Natural killer cell (primary cell): ENCODE measurements at regions not wholly inside any gene's neighbourhood (a gene's known extent, or its start where the extent isn't known, plus 50 kb on each side); places are given as distances from the start of the nearest gene placed in this dataset.

Experiments used
- ATAC-seq, 3 donors: fragments of 150-1000 bp in 2 of 3; fragments of 200-7000 bp in 1 of 3; cut with Tn5 transposase; 1 replicate in 1 of 3; 2 replicates in 2 of 3; pipeline ENCODE4 v1.10.0; 2021; ENCODE audit warnings: mild to moderate bottlenecking in 2 of 3, moderate library complexity in 2 of 3
- DNase-seq, 2 donors: peaks; one replicate each; pipeline versions ENCODE4 v3.0.0 to v3.0.0-alpha.2; 2013 to 2021; ENCODE audit warnings: mixed read lengths in 1 of 2
- H3K27ac ChIP-seq: one replicate; pipeline ENCODE4 v1.5.1; 2013; ENCODE audit warnings: mild to moderate bottlenecking, low read length
- H3K27me3 ChIP-seq: one replicate; pipeline ENCODE4 v1.6.1; 2013; ENCODE audit warnings: low read length; ENCODE audit not compliant: control insufficient read depth, insufficient read depth
- H3K36me3 ChIP-seq: one replicate; pipeline ENCODE4 v1.6.1; 2013; ENCODE audit warnings: low read length; ENCODE audit not compliant: control insufficient read depth, insufficient read depth
- H3K4me1 ChIP-seq: one replicate; pipeline ENCODE4 v1.6.1; 2013; ENCODE audit warnings: low read length; ENCODE audit not compliant: control insufficient read depth, insufficient read depth
- H3K4me3 ChIP-seq: one replicate; pipeline ENCODE4 v1.5.1; 2013; ENCODE audit warnings: low read length
- H3K9me3 ChIP-seq: one replicate; pipeline ENCODE4 v1.6.1; 2013; ENCODE audit warnings: low read length; ENCODE audit not compliant: control insufficient read depth, insufficient read depth
- H3K27ac Mint-ChIP-seq, 2 donors: one replicate each; pipeline ENCODE4 v1.8.0; 2022; ENCODE audit warnings: mild to moderate bottlenecking in 2 of 2, mixed read lengths in 2 of 2, moderate library complexity in 1 of 2
- H3K27me3 Mint-ChIP-seq, 2 donors: one replicate each; pipeline ENCODE4 v1.8.0; 2022; ENCODE audit warnings: low read depth in 2 of 2, mixed read lengths in 2 of 2
- H3K36me3 Mint-ChIP-seq: one replicate; pipeline ENCODE4 v1.8.0; 2022; ENCODE audit warnings: mixed read lengths
- H3K4me1 Mint-ChIP-seq, 2 donors: one replicate each; pipeline ENCODE4 v1.8.0; 2022; ENCODE audit warnings: mixed read lengths in 2 of 2
- H3K4me3 Mint-ChIP-seq: one replicate; pipeline ENCODE4 v1.8.0; 2022; ENCODE audit warnings: mild to moderate bottlenecking, moderate library complexity, mixed read lengths
- H3K9me3 Mint-ChIP-seq, 2 donors: one replicate each; pipeline ENCODE4 v1.8.0; 2022; ENCODE audit warnings: mixed read lengths in 2 of 2
- CTCF ChIP-seq: fragments of 200-600 bp; IDR thresholded peaks from one replicate; pipeline ENCODE4 v1.8.0; 2022; ENCODE audit warnings: antibody characterized with exemption
- WGBS: methylation state at CpG from one replicate; pipeline ENCODE4 v1.1.7; 2013; ENCODE audit warnings: missing lambda C conversion rate; ENCODE audit not compliant: insufficient coverage; 5-methylcytosine and 5-hydroxymethylcytosine counted together
- intact Hi-C: fragments of 100-400 bp; cut with micrococcal nuclease; formaldehyde crosslinking; loops from one replicate; pipeline ENCODE4 v1.14.2; 2022

- Histone ChIP-seq H3K27me3 (no peaks in the 10 kb centered on the region), H3K4me1 (no peaks in the 10 kb centered on the region), H3K9me3 (no peaks in the 10 kb centered on the region), H3K4me3 (no peak overlapping the region), H3K27ac (no peak overlapping the region), H3K36me3 (no peaks in the 10 kb centered on the region)
- intact Hi-C loops: no loop called here
- H3K4me1 Mint-ChIP-seq: no peaks in the 10 kb centered on the region
- no peak overlapping the region for H3K4me3 Mint-ChIP-seq
- H3K27me3 Mint-ChIP-seq: no peaks in the 10 kb centered on the region
- peaks cover 3 to 5% of the 10 kb centered on the region in 2 donors for H3K9me3 Mint-ChIP-seq
- ATAC-seq (no peak), DNase-seq (no peak)
- H3K27ac Mint-ChIP-seq: no peak overlapping the region
- no peaks in the 10 kb centered on the region for H3K36me3 Mint-ChIP-seq
- no peak for TF ChIP-seq CTCF
Observed at GRCh38 chr7:113202284-113202683, 83.9 kb upstream of the SMIM30 start.

GRCh38 chr7:113200281-113200680, 81.9 kb upstream of the SMIM30 start:
- no peaks in the 10 kb centered on the region for H3K27me3 ChIP-seq
- no peaks in the 10 kb centered on the region for H3K4me1 Mint-ChIP-seq
- H3K27ac Mint-ChIP-seq: no peak overlapping the region
- no CpG with 5 or more reads among the region's 2 CpGs for WGBS
- peaks cover 1 to 5% of the 10 kb centered on the region in 2 donors for H3K9me3 Mint-ChIP-seq
- H3K4me3 Mint-ChIP-seq: no peak overlapping the region
- intact Hi-C loops: no loop called here
- no peak for TF ChIP-seq CTCF
- H3K4me3 ChIP-seq: no peak overlapping the region
- no peak overlapping the region for H3K27ac ChIP-seq
- H3K9me3 ChIP-seq: no peaks in the 10 kb centered on the region
- H3K36me3 ChIP-seq: no peaks in the 10 kb centered on the region
- ATAC-seq (no peak), DNase-seq (no peak)
- H3K36me3 Mint-ChIP-seq: no peaks in the 10 kb centered on the region
- no peaks in the 10 kb centered on the region for H3K27me3 Mint-ChIP-seq
- H3K4me1 ChIP-seq: no peaks in the 10 kb centered on the region

GRCh38 chr7:113199841-113200240, 81.5 kb upstream of the SMIM30 start:
- no peak for ATAC-seq
- intact Hi-C loops: no loop called here
- H3K4me3 ChIP-seq: no peak overlapping the region
- no peaks in the 10 kb centered on the region for H3K27me3 Mint-ChIP-seq
- H3K9me3 ChIP-seq: no peaks in the 10 kb centered on the region
- no peak for DNase-seq
- no peak for TF ChIP-seq CTCF
- no peak overlapping the region for H3K27ac ChIP-seq
- 50% methylated on average over 1 of the region's 2 CpGs for WGBS
- H3K4me1 ChIP-seq: no peaks in the 10 kb centered on the region
- no peaks in the 10 kb centered on the region for H3K36me3 Mint-ChIP-seq
- no peak overlapping the region for H3K27ac Mint-ChIP-seq
- H3K4me3 Mint-ChIP-seq: no peak overlapping the region
- H3K4me1 Mint-ChIP-seq: no peaks in the 10 kb centered on the region
- no peaks in the 10 kb centered on the region for H3K36me3 ChIP-seq
- no peaks in the 10 kb centered on the region for H3K27me3 ChIP-seq
- peaks cover 5% of the 10 kb centered on the region in 2 donors for H3K9me3 Mint-ChIP-seq

- Mint-ChIP-seq H3K36me3 (no peaks in the 10 kb centered on the region), H3K4me3 (no peak overlapping the region), H3K27ac (no peak overlapping the region), H3K27me3 (no peaks in the 10 kb centered on the region), H3K9me3 (peaks cover 5 to 6% of the 10 kb centered on the region in 2 donors), H3K4me1 (no peaks in the 10 kb centered on the region)
- TF ChIP-seq CTCF: no peak
- Histone ChIP-seq H3K4me3 (no peak overlapping the region), H3K4me1 (no peaks in the 10 kb centered on the region), H3K36me3 (no peaks in the 10 kb centered on the region), H3K27ac (no peak overlapping the region), H3K9me3 (no peaks in the 10 kb centered on the region), H3K27me3 (no peaks in the 10 kb centered on the region)
- intact Hi-C loops: no loop called here
- 72% methylated on average over 3 of the region's 3 CpGs for WGBS
- ATAC-seq (no peak), DNase-seq (no peak)
Observed at GRCh38 chr7:113199136-113199535, 80.8 kb upstream of the SMIM30 start.
